ENCODE measurements at regions not wholly inside any gene's neighbourhood (a gene's known extent, or its start where the extent isn't known, plus 50 kb on each side); places are given as distances from the start of the nearest gene placed in this dataset.

- TF ChIP-seq TAF1 (IDR thresholded peaks at IDR 0.05; ENCODE audit: low read depth, low read length) (no peak), POLR2A (IDR thresholded peaks at IDR 0.05; ENCODE audit: low read depth, low read length) (no peak), POLR2AphosphoS5 (IDR thresholded peaks at IDR 0.05; ENCODE audit: low read depth, low read length) (no peak)
Observed at GRCh38 chr1:163467289-163467688, 145.5 kb downstream of the NUF2 start.
